GM20000 (cell line): ENCODE measurements at regions not wholly inside any gene's neighbourhood (a gene's known extent, or its start where the extent isn't known, plus 50 kb on each side); places are given as distances from the start of the nearest gene placed in this dataset.

Experiments used
- DNase-seq: peaks from one replicate; pipeline ENCODE4 v3.0.0; 2012; ENCODE audit warnings: low spot score
- CTCF ChIP-seq: IDR thresholded peaks from 2 replicates; pipeline ENCODE4 v1.5.1; 2012; ENCODE audit warnings: mild to moderate bottlenecking, control low read depth; ENCODE audit errors: extremely low read depth, missing control alignments

- TF ChIP-seq CTCF: no peak
- no peak for DNase-seq
These were observed 1008.3 kb downstream of the DNAH5 start for GRCh38 chr5:12936221-12936620.

DNA sequence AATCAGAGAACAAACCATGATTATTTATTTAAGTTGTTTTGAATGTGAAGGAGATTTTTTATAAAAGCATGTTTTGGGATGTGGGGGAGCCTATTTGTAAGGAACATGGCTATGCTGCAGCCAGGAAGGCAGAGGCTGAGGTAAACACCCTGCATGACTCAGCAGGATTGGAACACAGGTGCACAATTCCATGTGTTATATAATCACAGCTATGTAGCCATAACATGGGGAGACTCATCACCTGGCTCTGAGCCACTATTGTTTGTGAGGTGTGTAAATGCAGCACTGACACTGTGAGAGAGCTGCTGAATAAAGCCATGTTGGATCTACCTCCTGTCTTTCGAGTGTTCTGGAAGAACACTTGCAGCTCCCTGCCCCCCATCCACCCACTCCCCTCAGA is 1009.8 kb downstream of the DNAH5 start:
- DNase-seq: no peak
- no peak for TF ChIP-seq CTCF

GRCh38 chr5:12920527-12920926 is 1016.3 kb upstream of the CTNND2 start:
- DNase-seq: no peak

GRCh38 chr5:12911156-12911555 is 1006.9 kb upstream of the CTNND2 start:
- TF ChIP-seq CTCF: no peak
- DNase-seq: no peak

More at GRCh38 chr5:12920527-12920926, 1016.3 kb upstream of the CTNND2 start:
- TF ChIP-seq CTCF: no peak

- no peak for TF ChIP-seq CTCF
- no peak for DNase-seq
These were observed 1006.4 kb upstream of the CTNND2 start for GRCh38 chr5:12910641-12911040.

- DNase-seq: no peak
- TF ChIP-seq CTCF: no peak
These were observed 998.4 kb upstream of the CTNND2 start for GRCh38 chr5:12902611-12903010.

DNA sequence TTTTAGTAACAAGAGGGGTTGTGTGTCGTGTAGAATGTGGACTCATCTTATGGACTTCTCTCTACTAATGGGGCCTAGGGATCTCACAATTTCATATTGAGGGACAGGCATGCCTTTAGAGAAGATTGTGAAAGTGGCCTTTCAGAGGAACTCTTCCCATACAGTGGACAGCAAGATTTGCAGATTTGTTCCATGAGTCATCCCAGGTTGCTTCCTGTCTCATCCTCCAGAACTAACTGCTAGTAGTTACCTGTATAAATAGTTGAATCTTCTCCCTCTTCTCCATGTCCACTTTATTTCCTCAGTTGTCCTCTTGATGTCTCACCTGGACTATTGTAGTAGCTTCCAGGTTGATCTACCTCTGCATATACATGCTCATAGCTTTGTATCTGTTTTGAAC is 997.5 kb upstream of the CTNND2 start:
- no peak for TF ChIP-seq CTCF
- DNase-seq: no peak
